Mesenchymal stem cell (in vitro differentiated cells and primary cell): ENCODE measurements at regions not wholly inside any gene's neighbourhood (a gene's known extent, or its start where the extent isn't known, plus 50 kb on each side); places are given as distances from the start of the nearest gene placed in this dataset.

Source experiments
- DNase-seq: peaks from one replicate; pipeline ENCODE4 v3.0.0-alpha.2; 2013
- H2AFZ ChIP-seq: one replicate; pipeline ENCODE4 v1.6.1; 2013; ENCODE audit warnings: low read depth, mild to moderate bottlenecking, control low read depth, inconsistent platforms, low read length, moderate library complexity
- H2AK5ac ChIP-seq: 2 replicates; pipeline ENCODE4 v1.6.1; 2013; ENCODE audit warnings: low read length, moderate library complexity, mild to moderate bottlenecking, inconsistent platforms; ENCODE audit not compliant: severe bottlenecking
- H2BK120ac ChIP-seq: one replicate; pipeline ENCODE4 v1.6.1; 2013; ENCODE audit warnings: low read depth, mild to moderate bottlenecking, inconsistent platforms, low read length, moderate library complexity
- H2BK12ac ChIP-seq, 2 experiments: one replicate each; pipeline ENCODE4 v1.6.1; 2013; ENCODE audit warnings: inconsistent platforms in 2 of 2, low read length in 2 of 2, mild to moderate bottlenecking in 2 of 2, moderate library complexity in 2 of 2, control low read depth in 1 of 2
- H2BK15ac ChIP-seq: one replicate; pipeline ENCODE4 v1.6.1; 2013; ENCODE audit warnings: mild to moderate bottlenecking, low read depth, inconsistent platforms; ENCODE audit not compliant: poor library complexity, severe bottlenecking
- H2BK5ac ChIP-seq: 2 replicates; pipeline ENCODE4 v1.6.1; 2013; ENCODE audit warnings: low read depth, mild to moderate bottlenecking, low read length, control low read depth, inconsistent platforms; ENCODE audit not compliant: poor library complexity, severe bottlenecking
- H3K14ac ChIP-seq, 2 experiments: one replicate each; pipeline ENCODE4 v1.6.1; 2013; ENCODE audit warnings: inconsistent platforms in 2 of 2, low read length in 2 of 2, control low read depth in 1 of 2, mild to moderate bottlenecking in 1 of 2, moderate library complexity in 1 of 2
- H3K18ac ChIP-seq, 2 experiments: one replicate each; pipeline ENCODE4 v1.6.1; 2013; ENCODE audit warnings: inconsistent platforms in 2 of 2, low read length in 2 of 2, control low read depth in 1 of 2, low read depth in 1 of 2, mild to moderate bottlenecking in 1 of 2
- H3K23ac ChIP-seq, 2 experiments: one replicate each; pipeline ENCODE4 v1.6.1; 2013; ENCODE audit warnings: inconsistent platforms in 2 of 2, low read length in 2 of 2, mild to moderate bottlenecking in 2 of 2, moderate library complexity in 2 of 2, control low read depth in 1 of 2
- H3K27ac ChIP-seq: 2 replicates; pipeline ENCODE4 v1.5.1; 2013; ENCODE audit warnings: mild to moderate bottlenecking, moderate library complexity, low read length, control low read depth, inconsistent platforms; ENCODE audit not compliant: poor library complexity, severe bottlenecking
- H3K27me3 ChIP-seq, 2 experiments: 2 replicates each; pipeline versions ENCODE4 v1.6.1 to v1.7.0; 2013; ENCODE audit warnings: low read length in 2 of 2, mild to moderate bottlenecking in 2 of 2, moderate library complexity in 2 of 2, control low read depth in 1 of 2, inconsistent platforms in 1 of 2; ENCODE audit not compliant: control insufficient read depth in 1 of 2, insufficient read depth in 1 of 2
- H3K36me3 ChIP-seq, 2 experiments: 2 replicates each; pipeline versions ENCODE4 v1.6.1 to v1.7.0; 2013; ENCODE audit warnings: low read length in 2 of 2, control low read depth in 1 of 2, inconsistent platforms in 1 of 2, low read depth in 1 of 2, mild to moderate bottlenecking in 1 of 2; ENCODE audit not compliant: insufficient read depth in 2 of 2, control insufficient read depth in 1 of 2
- H3K4ac ChIP-seq, 2 experiments: one replicate each; pipeline ENCODE4 v1.6.1; 2013; ENCODE audit warnings: inconsistent platforms in 2 of 2, low read length in 2 of 2, mild to moderate bottlenecking in 2 of 2, moderate library complexity in 2 of 2, control low read depth in 1 of 2, low read depth in 1 of 2
- H3K4me1 ChIP-seq: 2 replicates; pipeline ENCODE4 v1.6.1; 2013; ENCODE audit warnings: low read depth, low read length, control low read depth; ENCODE audit not compliant: control insufficient read depth, insufficient read depth
- H3K4me2 ChIP-seq: 2 replicates; pipeline ENCODE4 v1.6.1; 2013; ENCODE audit warnings: low read length, mild to moderate bottlenecking, inconsistent platforms; ENCODE audit not compliant: poor library complexity, severe bottlenecking
- H3K4me3 ChIP-seq, 2 experiments: 2 replicates each; pipeline versions ENCODE4 v1.5.1 to v1.7.0; 2013; ENCODE audit warnings: low read length in 2 of 2, mild to moderate bottlenecking in 2 of 2, control low read depth in 1 of 2, low read depth in 1 of 2; ENCODE audit not compliant: insufficient read depth in 1 of 2
- H3K79me1 ChIP-seq: replicated peaks from 2 replicates; pipeline ENCODE4 v1.6.1; 2013; ENCODE audit warnings: mild to moderate bottlenecking, control low read depth, low read length, inconsistent platforms; ENCODE audit not compliant: poor library complexity, severe bottlenecking
- H3K9ac ChIP-seq: 2 replicates; pipeline ENCODE4 v1.7.0; 2013; ENCODE audit warnings: mild to moderate bottlenecking, low read length, moderate library complexity
- H3K9me3 ChIP-seq: 2 replicates; pipeline ENCODE4 v1.7.0; 2013; ENCODE audit warnings: mild to moderate bottlenecking, low read length; ENCODE audit not compliant: control insufficient read depth
- H4K8ac ChIP-seq: one replicate; pipeline ENCODE4 v1.6.1; 2013; ENCODE audit warnings: inconsistent platforms, mild to moderate bottlenecking, low read length, moderate library complexity
- H4K91ac ChIP-seq: one replicate; pipeline ENCODE4 v1.6.1; 2013; ENCODE audit warnings: mild to moderate bottlenecking, low read length, inconsistent platforms
- WGBS: methylation state at CpG from one replicate; pipeline ENCODE4 v1.1.7; 2013; ENCODE audit warnings: mixed read lengths; 5-methylcytosine and 5-hydroxymethylcytosine counted together

- Histone ChIP-seq H2BK12ac (no peak overlapping the region), H2AK5ac (no peak overlapping the region), H3K4me1 (no peaks in the 10 kb centered on the region), H2BK15ac (no peak overlapping the region), H3K9me3 (no peaks in the 10 kb centered on the region), H3K9ac (no peak overlapping the region), H4K91ac (no peak overlapping the region), H3K79me1 (no peaks in the 10 kb centered on the region), H3K27me3 (peaks cover 12 to 58% of the 10 kb centered on the region in 2 experiments), H3K27ac (no peak overlapping the region), H3K36me3 (no peaks in the 10 kb centered on the region), H2BK120ac (no peak overlapping the region), H3K18ac (no peak overlapping the region), H3K14ac (no peak overlapping the region), H3K4me3 (no peak overlapping the region), H4K8ac (no peak overlapping the region), H3K23ac (no peak overlapping the region), H2BK5ac (no peak overlapping the region), H3K4me2 (no peak overlapping the region), H3K4ac (no peak overlapping the region), H2AFZ (no peak overlapping the region)
- 83% methylated on average over 9 of the region's 9 CpGs for WGBS
- DNase-seq, result no peak
These were observed 352.1 kb downstream of the MATN1 start for GRCh38 chr1:30371179-30371788.

- no peak overlapping the region for H2AFZ ChIP-seq
- no peak for DNase-seq
- 66% methylated on average over 6 of the region's 6 CpGs for WGBS
- H4K91ac ChIP-seq, result no peak overlapping the region
- H2BK15ac ChIP-seq, result no peak overlapping the region
- no peak overlapping the region for H3K4me2 ChIP-seq
- no peak overlapping the region for H2BK120ac ChIP-seq
- H3K27me3 ChIP-seq, result peaks cover 10 to 69% of the 10 kb centered on the region in 2 experiments
- no peak overlapping the region for H3K9ac ChIP-seq
- H2BK12ac ChIP-seq, result no peak overlapping the region
- no peak overlapping the region for H3K27ac ChIP-seq
- H3K4me3 ChIP-seq, result no peak overlapping the region
- H3K79me1 ChIP-seq, result no peaks in the 10 kb centered on the region
- no peak overlapping the region for H3K14ac ChIP-seq
- no peak overlapping the region for H2BK5ac ChIP-seq
- no peak overlapping the region for H3K18ac ChIP-seq
- no peaks in the 10 kb centered on the region for H3K9me3 ChIP-seq
- no peak overlapping the region for H4K8ac ChIP-seq
- H3K23ac ChIP-seq, result no peak overlapping the region
- H3K36me3 ChIP-seq, result no peaks in the 10 kb centered on the region
- no peak overlapping the region for H2AK5ac ChIP-seq
- H3K4ac ChIP-seq, result no peak overlapping the region
- no peaks in the 10 kb centered on the region for H3K4me1 ChIP-seq
These were observed 354.6 kb downstream of the MATN1 start for GRCh38 chr1:30368651-30369240.

- DNase-seq, result no peak
- peaks cover 7 to 68% of the 10 kb centered on the region in 2 experiments for H3K27me3 ChIP-seq
- H3K14ac ChIP-seq, result no peak overlapping the region
- no peak overlapping the region for H2BK5ac ChIP-seq
- no peak overlapping the region for H3K18ac ChIP-seq
- no peaks in the 10 kb centered on the region for H3K36me3 ChIP-seq
- no peak overlapping the region for H3K4me2 ChIP-seq
- no peaks in the 10 kb centered on the region for H3K79me1 ChIP-seq
- no peaks in the 10 kb centered on the region for H3K9me3 ChIP-seq
- H2AK5ac ChIP-seq, result no peak overlapping the region
- no peak overlapping the region for H3K23ac ChIP-seq
- H3K4me1 ChIP-seq, result no peaks in the 10 kb centered on the region
- H4K8ac ChIP-seq, result no peak overlapping the region
- WGBS, result 70% methylated on average over 5 of the region's 5 CpGs
- no peak overlapping the region for H2BK120ac ChIP-seq
- H4K91ac ChIP-seq, result no peak overlapping the region
- H3K9ac ChIP-seq, result no peak overlapping the region
- H3K27ac ChIP-seq, result no peak overlapping the region
- no peak overlapping the region for H2BK12ac ChIP-seq
- no peak overlapping the region for H3K4ac ChIP-seq
- H3K4me3 ChIP-seq, result no peak overlapping the region
- H2AFZ ChIP-seq, result no peak overlapping the region
- H2BK15ac ChIP-seq, result no peak overlapping the region
These were observed 356.5 kb downstream of the MATN1 start for GRCh38 chr1:30366911-30367310.

GRCh38 chr1:30366199-30366598, 357.2 kb downstream of the MATN1 start:
- no peak overlapping the region for H3K9ac ChIP-seq
- no peak overlapping the region for H3K23ac ChIP-seq
- H3K79me1 ChIP-seq, result no peaks in the 10 kb centered on the region
- no peaks in the 10 kb centered on the region for H3K9me3 ChIP-seq
- DNase-seq, result no peak
- WGBS, result 71% methylated on average over 3 of the region's 4 CpGs
- H3K14ac ChIP-seq, result no peak overlapping the region
- no peak overlapping the region for H2BK5ac ChIP-seq
- H4K91ac ChIP-seq, result no peak overlapping the region
- no peak overlapping the region for H3K18ac ChIP-seq
- H2BK12ac ChIP-seq, result no peak overlapping the region
- no peak overlapping the region for H3K27ac ChIP-seq
- no peak overlapping the region for H2BK15ac ChIP-seq
- H4K8ac ChIP-seq, result no peak overlapping the region
- no peak overlapping the region for H3K4ac ChIP-seq
- H2AK5ac ChIP-seq, result no peak overlapping the region
- no peak overlapping the region for H3K4me2 ChIP-seq
- H3K27me3 ChIP-seq, result peaks cover 0 to 61% of the 10 kb centered on the region in 2 experiments
- H3K4me1 ChIP-seq, result no peaks in the 10 kb centered on the region
- H2BK120ac ChIP-seq, result no peak overlapping the region
- H3K36me3 ChIP-seq, result no peaks in the 10 kb centered on the region
- H2AFZ ChIP-seq, result no peak overlapping the region
- no peak overlapping the region for H3K4me3 ChIP-seq
